ENCODE measurements at regions not wholly inside any gene's neighbourhood (a gene's known extent, or its start where the extent isn't known, plus 50 kb on each side); places are given as distances from the start of the nearest gene placed in this dataset.

DNA sequence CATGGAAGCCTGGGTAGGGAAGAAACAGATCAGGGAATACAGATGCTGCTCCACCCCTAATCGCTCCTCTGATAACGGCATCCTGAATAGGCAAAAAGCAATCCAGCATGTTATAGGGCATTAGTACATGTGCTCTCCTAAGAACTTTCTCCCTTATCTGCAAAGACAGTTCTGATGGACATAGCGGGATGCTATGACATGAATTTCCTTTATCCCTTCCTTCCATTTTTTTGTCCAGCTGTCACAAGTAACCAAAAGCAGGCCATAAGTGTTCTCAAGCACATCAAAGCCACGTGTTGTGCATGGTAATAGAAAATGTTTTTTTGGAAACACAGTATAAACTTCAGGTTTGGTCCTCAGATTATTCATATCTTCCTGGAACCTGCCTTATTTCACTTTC is 141.4 kb upstream of the MON1B start:
- TF ChIP-seq, protein P1, sequence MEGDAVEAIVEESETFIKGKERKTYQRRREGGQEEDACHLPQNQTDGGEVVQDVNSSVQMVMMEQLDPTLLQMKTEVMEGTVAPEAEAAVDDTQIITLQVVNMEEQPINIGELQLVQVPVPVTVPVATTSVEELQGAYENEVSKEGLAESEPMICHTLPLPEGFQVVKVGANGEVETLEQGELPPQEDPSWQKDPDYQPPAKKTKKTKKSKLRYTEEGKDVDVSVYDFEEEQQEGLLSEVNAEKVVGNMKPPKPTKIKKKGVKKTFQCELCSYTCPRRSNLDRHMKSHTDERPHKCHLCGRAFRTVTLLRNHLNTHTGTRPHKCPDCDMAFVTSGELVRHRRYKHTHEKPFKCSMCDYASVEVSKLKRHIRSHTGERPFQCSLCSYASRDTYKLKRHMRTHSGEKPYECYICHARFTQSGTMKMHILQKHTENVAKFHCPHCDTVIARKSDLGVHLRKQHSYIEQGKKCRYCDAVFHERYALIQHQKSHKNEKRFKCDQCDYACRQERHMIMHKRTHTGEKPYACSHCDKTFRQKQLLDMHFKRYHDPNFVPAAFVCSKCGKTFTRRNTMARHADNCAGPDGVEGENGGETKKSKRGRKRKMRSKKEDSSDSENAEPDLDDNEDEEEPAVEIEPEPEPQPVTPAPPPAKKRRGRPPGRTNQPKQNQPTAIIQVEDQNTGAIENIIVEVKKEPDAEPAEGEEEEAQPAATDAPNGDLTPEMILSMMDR (IDR thresholded peaks at IDR 0.05) = no peak
- TF ChIP-seq POLR2AphosphoS5 (IDR thresholded peaks at IDR 0.05; ENCODE audit: low read depth, low read length) = no peak
- TF ChIP-seq, protein P2, sequence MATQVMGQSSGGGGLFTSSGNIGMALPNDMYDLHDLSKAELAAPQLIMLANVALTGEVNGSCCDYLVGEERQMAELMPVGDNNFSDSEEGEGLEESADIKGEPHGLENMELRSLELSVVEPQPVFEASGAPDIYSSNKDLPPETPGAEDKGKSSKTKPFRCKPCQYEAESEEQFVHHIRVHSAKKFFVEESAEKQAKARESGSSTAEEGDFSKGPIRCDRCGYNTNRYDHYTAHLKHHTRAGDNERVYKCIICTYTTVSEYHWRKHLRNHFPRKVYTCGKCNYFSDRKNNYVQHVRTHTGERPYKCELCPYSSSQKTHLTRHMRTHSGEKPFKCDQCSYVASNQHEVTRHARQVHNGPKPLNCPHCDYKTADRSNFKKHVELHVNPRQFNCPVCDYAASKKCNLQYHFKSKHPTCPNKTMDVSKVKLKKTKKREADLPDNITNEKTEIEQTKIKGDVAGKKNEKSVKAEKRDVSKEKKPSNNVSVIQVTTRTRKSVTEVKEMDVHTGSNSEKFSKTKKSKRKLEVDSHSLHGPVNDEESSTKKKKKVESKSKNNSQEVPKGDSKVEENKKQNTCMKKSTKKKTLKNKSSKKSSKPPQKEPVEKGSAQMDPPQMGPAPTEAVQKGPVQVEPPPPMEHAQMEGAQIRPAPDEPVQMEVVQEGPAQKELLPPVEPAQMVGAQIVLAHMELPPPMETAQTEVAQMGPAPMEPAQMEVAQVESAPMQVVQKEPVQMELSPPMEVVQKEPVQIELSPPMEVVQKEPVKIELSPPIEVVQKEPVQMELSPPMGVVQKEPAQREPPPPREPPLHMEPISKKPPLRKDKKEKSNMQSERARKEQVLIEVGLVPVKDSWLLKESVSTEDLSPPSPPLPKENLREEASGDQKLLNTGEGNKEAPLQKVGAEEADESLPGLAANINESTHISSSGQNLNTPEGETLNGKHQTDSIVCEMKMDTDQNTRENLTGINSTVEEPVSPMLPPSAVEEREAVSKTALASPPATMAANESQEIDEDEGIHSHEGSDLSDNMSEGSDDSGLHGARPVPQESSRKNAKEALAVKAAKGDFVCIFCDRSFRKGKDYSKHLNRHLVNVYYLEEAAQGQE (IDR thresholded peaks at IDR 0.05; ENCODE audit: insufficient read depth in 1 of 2, low read depth in 2 of 2, low read length in 1 of 2) = no peak
- no peak for TF ChIP-seq TCF7L2 (IDR thresholded peaks at IDR 0.05; ENCODE audit: low read depth, low read length)
